H1 (cell line): ENCODE measurements at regions not wholly inside any gene's neighbourhood (a gene's known extent, or its start where the extent isn't known, plus 50 kb on each side); places are given as distances from the start of the nearest gene placed in this dataset.

ENCODE experiments used
- CTCF ChIA-PET: fragments of 300-600 bp; sonication (Branson Sonifier 250); formaldehyde crosslinking; loops from one replicate; lab custom pipeline; 2021; ENCODE audit not compliant: partially characterized antibody; lab: Charles Lee
- POLR2A ChIA-PET: fragments of 300-600 bp; sonication (Branson Sonifier 250); formaldehyde crosslinking; loops from one replicate; lab custom pipeline; 2021; ENCODE audit warnings: inconsistent platforms; ENCODE audit not compliant: partially characterized antibody; lab: Charles Lee
- DNase-seq, 2 experiments: peaks; one replicate each; pipeline versions ENCODE4 v3.0.0 to v3.0.0-alpha.2; 2010 to 2022; ENCODE audit warnings: low spot score in 2 of 2, low read depth in 1 of 2, mixed read lengths in 1 of 2
- FAIRE-seq: peaks from 2 replicates; lab custom pipeline; 2011; peaks lifted over from hg19 to GRCh38; lab: Jason Lieb, UNC
- H2AFZ ChIP-seq: 2 replicates; pipeline ENCODE4 v1.8.1; 2012; ENCODE audit warnings: low read length, inconsistent platforms
- H2AK5ac ChIP-seq: 2 replicates; pipeline ENCODE4 v1.6.1; 2013; ENCODE audit warnings: low read depth, low read length
- H2BK120ac ChIP-seq: replicated peaks from 2 replicates; pipeline ENCODE3; 2013; ENCODE audit warnings: low read depth, low read length, inconsistent platforms
- H2BK12ac ChIP-seq: 2 replicates; pipeline ENCODE4 v1.6.1; 2013; ENCODE audit warnings: low read depth, low read length
- H2BK15ac ChIP-seq: 2 replicates; pipeline ENCODE4 v1.6.1; 2013; ENCODE audit warnings: low read length
- H2BK20ac ChIP-seq: 2 replicates; pipeline ENCODE4 v1.6.1; 2013; ENCODE audit warnings: low read length
- H2BK5ac ChIP-seq: 2 replicates; pipeline ENCODE4 v1.6.1; 2013; ENCODE audit warnings: low read depth, low read length
- H3K14ac ChIP-seq: 2 replicates; pipeline ENCODE4 v1.6.1; 2013; ENCODE audit warnings: inconsistent platforms; ENCODE audit not compliant: insufficient read length
- H3K18ac ChIP-seq: 2 replicates; pipeline ENCODE4 v1.6.1; 2013; ENCODE audit warnings: low read length; ENCODE audit errors: extremely low read depth
- H3K23ac ChIP-seq: 2 replicates; pipeline ENCODE4 v1.6.1; 2013; ENCODE audit warnings: inconsistent platforms; ENCODE audit not compliant: insufficient read length
- H3K23me2 ChIP-seq: 2 replicates; pipeline ENCODE4 v1.6.1; 2013; ENCODE audit warnings: low read depth, low read length
- H3K27ac ChIP-seq: 2 replicates; pipeline ENCODE4 v1.6.1; 2011; ENCODE audit warnings: low read depth, low read length, inconsistent platforms
- H3K27me3 ChIP-seq, 4 experiments: replicated peaks in 1 of 4; 1 replicate in 1 of 4; 2 replicates in 3 of 4; pipeline versions ENCODE4 v1.6.1 to v1.8.1; 2011 to 2013; ENCODE audit warnings: low read length in 3 of 4, mild to moderate bottlenecking in 3 of 4, inconsistent platforms in 2 of 4, mixed read lengths in 2 of 4, moderate library complexity in 1 of 4; ENCODE audit not compliant: control insufficient read depth in 3 of 4, insufficient read depth in 3 of 4; ENCODE audit errors: extremely low read depth in 1 of 4
- H3K36me3 ChIP-seq, 4 experiments: 2 replicates each; pipeline versions ENCODE4 v1.6.1 to v1.8.1; 2011 to 2013; ENCODE audit warnings: mild to moderate bottlenecking in 4 of 4, low read length in 3 of 4, moderate library complexity in 2 of 4, control low read depth in 1 of 4, inconsistent platforms in 1 of 4; ENCODE audit not compliant: insufficient read depth in 4 of 4, control insufficient read depth in 2 of 4
- H3K4ac ChIP-seq: replicated peaks from 2 replicates; pipeline ENCODE3; 2013; ENCODE audit warnings: low read length, low read depth, mixed read lengths, inconsistent platforms; ENCODE audit not compliant: insufficient read length
- H3K4me1 ChIP-seq, 4 experiments: replicated peaks in 1 of 4; 1 replicate in 1 of 4; 2 replicates in 3 of 4; pipeline versions ENCODE4 v1.6.1 to v1.8.1; 2011 to 2013; ENCODE audit warnings: low read length in 3 of 4, inconsistent platforms in 2 of 4, mixed read lengths in 1 of 4; ENCODE audit not compliant: insufficient read depth in 4 of 4, control insufficient read depth in 3 of 4
- H3K4me2 ChIP-seq, 2 experiments: 2 replicates each; pipeline versions ENCODE4 v1.6.1 to v1.8.1; 2011 to 2013; ENCODE audit warnings: low read depth in 2 of 2, low read length in 2 of 2, control low read depth in 1 of 2, inconsistent platforms in 1 of 2, mild to moderate bottlenecking in 1 of 2; ENCODE audit not compliant: insufficient read depth in 1 of 2
- H3K4me3 ChIP-seq, 4 experiments: fragments of 200-600, 300-600 bp in 1 of 4; sonication (generic), shearing (Covaris generic), sonication (Bioruptor Twin) in 1 of 4; 2 replicates each; pipeline versions ENCODE4 v1.5.1 to v1.8.1; 2011 to 2016; ENCODE audit warnings: low read length in 4 of 4, low read depth in 3 of 4, control low read depth in 2 of 4, inconsistent platforms in 2 of 4, mild to moderate bottlenecking in 2 of 4, mixed read lengths in 1 of 4, moderate library complexity in 1 of 4; ENCODE audit not compliant: insufficient read depth in 2 of 4; ENCODE audit errors: extremely low read depth in 1 of 4
- H3K56ac ChIP-seq: replicated peaks from 2 replicates; pipeline ENCODE3; 2013; ENCODE audit warnings: low read depth, mild to moderate bottlenecking, mixed read lengths, low read length, inconsistent platforms; ENCODE audit not compliant: insufficient read length
- H3K79me1 ChIP-seq: 2 replicates; pipeline ENCODE4 v1.6.1; 2013; ENCODE audit warnings: low read depth, low read length, control low read depth
- H3K79me2 ChIP-seq, 2 experiments: 2 replicates each; pipeline versions ENCODE4 v1.6.1 to v1.8.1; 2012 to 2013; ENCODE audit warnings: low read length in 2 of 2, mild to moderate bottlenecking in 2 of 2, inconsistent platforms in 1 of 2; ENCODE audit not compliant: insufficient read depth in 2 of 2, control insufficient read depth in 1 of 2
- H3K9ac ChIP-seq, 4 experiments: replicated peaks in 1 of 4; 1 replicate in 1 of 4; 2 replicates in 3 of 4; pipeline versions ENCODE4 v1.6.1 to v1.8.1; 2011 to 2013; ENCODE audit warnings: low read depth in 3 of 4, low read length in 3 of 4, control low read depth in 2 of 4, mild to moderate bottlenecking in 2 of 4, moderate library complexity in 2 of 4, inconsistent platforms in 1 of 4; ENCODE audit errors: extremely low read depth in 1 of 4
- H3K9me3 ChIP-seq, 2 experiments: 2 replicates each; pipeline versions ENCODE4 v1.6.1 to v1.8.1; 2012 to 2013; ENCODE audit warnings: mild to moderate bottlenecking in 2 of 2, moderate library complexity in 2 of 2, control low read depth in 1 of 2, inconsistent platforms in 1 of 2, low read depth in 1 of 2, low read length in 1 of 2, mixed read lengths in 1 of 2; ENCODE audit not compliant: insufficient read depth in 2 of 2
- H4K20me1 ChIP-seq, 2 experiments: replicated peaks in 1 of 2; 2 replicates each; pipeline versions ENCODE3 to v1.8.1; 2011 to 2013; ENCODE audit warnings: inconsistent platforms in 2 of 2, low read length in 2 of 2, mild to moderate bottlenecking in 1 of 2; ENCODE audit not compliant: insufficient read depth in 2 of 2, control insufficient read depth in 1 of 2
- H4K5ac ChIP-seq: 2 replicates; pipeline ENCODE4 v1.6.1; 2013; ENCODE audit warnings: low read length, low read depth, mixed read lengths, inconsistent platforms; ENCODE audit not compliant: insufficient read length
- H4K8ac ChIP-seq: 2 replicates; pipeline ENCODE4 v1.8.0; 2013; ENCODE audit warnings: mild to moderate bottlenecking, moderate library complexity, low read length, inconsistent platforms; ENCODE audit not compliant: insufficient read depth; ENCODE audit errors: extremely low read depth
- H4K91ac ChIP-seq: replicated peaks from 2 replicates; pipeline ENCODE3; 2013; ENCODE audit warnings: low read length, mixed read lengths, inconsistent platforms; ENCODE audit not compliant: insufficient read length
- CBX5 ChIP-seq: fragments of 300-800, 300-1000 bp; sonication (generic); IDR thresholded peaks from 2 replicates; pipeline ENCODE4 v1.7.1; 2016; ENCODE audit warnings: antibody characterized with exemption, low read length, low read depth
- CTCF ChIP-seq, 3 experiments: IDR thresholded peaks; 1 replicate in 2 of 3; 2 replicates in 1 of 3; pipeline versions ENCODE4 v1.5.1 to v1.6.1; 2011; ENCODE audit warnings: low read length in 3 of 3, mild to moderate bottlenecking in 3 of 3, inconsistent platforms in 2 of 3, low read depth in 1 of 3, moderate library complexity in 1 of 3; ENCODE audit not compliant: insufficient read depth in 1 of 3; ENCODE audit errors: control extremely low read depth in 1 of 3
- RAD21 ChIP-seq, 2 experiments: IDR thresholded peaks in 1 of 2; conservative IDR thresholded peaks in 1 of 2; 2 replicates each; pipeline ENCODE4 v1.6.1; 2011; ENCODE audit warnings: low read depth in 2 of 2, low read length in 2 of 2, improper control_type of control experiment in 1 of 2, inconsistent platforms in 1 of 2, mild to moderate bottlenecking in 1 of 2, moderate library complexity in 1 of 2
- WGBS, 2 experiments: shearing (Covaris generic) in 1 of 2; methylation state at CpG; one replicate each; pipeline versions ENCODE4 v1.1.6 to v1.1.7; 2013 to 2015; ENCODE audit warnings: low lambda C conversion rate in 2 of 2, mixed read lengths in 2 of 2, inconsistent platforms in 1 of 2, low coverage in 1 of 2, missing lambda C conversion rate in 1 of 2; ENCODE audit not compliant: insufficient replicate concordance in 2 of 2, insufficient coverage in 1 of 2, insufficient read length in 1 of 2; ENCODE audit errors: extremely low coverage in 1 of 2, missing lambda C conversion rate in 1 of 2; 5-methylcytosine and 5-hydroxymethylcytosine counted together

GRCh38 chr9:13688990-13689600 lies 409.6 kb upstream of the MPDZ start:
- H3K4me2 ChIP-seq: peak overlapping the region; percentile 32 to 42; a peak in 3 of 4 replicates
- no peaks in the 10 kb centered on the region for H3K27me3 ChIP-seq
- no peak overlapping the region; the same call in 1 of the 2 replicates for H2AK5ac ChIP-seq
- DNase-seq: no peak
- peak overlapping the region; percentile 76; the same call in 1 of the 2 replicates for H2BK20ac ChIP-seq
- H2BK12ac ChIP-seq: peak overlapping the region; percentile 93; the same call in 1 of the 2 replicates
- no peaks in the 10 kb centered on the region for H3K79me2 ChIP-seq
- no peak overlapping the region; the same call in 1 of the 2 replicates for H2BK15ac ChIP-seq
- H3K4me3 ChIP-seq: 0 out of 8 replicates have a peak overlapping the region, but pooled peaks of 1 of the 4 experiments have one; percentile 16
- no peaks in the 10 kb centered on the region for H3K23me2 ChIP-seq
- no peaks in the 10 kb centered on the region for H4K20me1 ChIP-seq
- FAIRE-seq: peak; percentile 13
- H4K91ac ChIP-seq: no peak overlapping the region
- WGBS, 2 experiments: 100% methylated on average over 1 of the region's 1 CpG; no CpG with 5 or more reads in 1 of the 2 experiments
- peak overlapping the region; percentile 40 for H2BK120ac ChIP-seq
- H3K27ac ChIP-seq: peak overlapping the region; percentile 67
- H3K56ac ChIP-seq: no peak overlapping the region
- ChIA-PET POLR2A (no interaction called here), CTCF (interaction anchor here (0.5 to 3.6 kb wide), 12 partner anchors 10 to 711 kb away, joined by 3 to 23 read pairs (median 3); no protein-coding TSS in a partner anchor)
- peak overlapping the region; percentile 68 for H3K18ac ChIP-seq
- H3K4me1 ChIP-seq: peaks cover 0 to 7% (median 4%) of the 10 kb centered on the region in 4 experiments; a peak in 3 of 7 replicates
- H3K23ac ChIP-seq: no peak overlapping the region
- H3K14ac ChIP-seq: no peak overlapping the region
- TF ChIP-seq RAD21 (IDR thresholded peaks at IDR 0.05 in 1 of 2, conservative IDR thresholded peaks at IDR 0.05 in 1 of 2; ENCODE audit: low read depth in 2 of 2, low read length in 2 of 2) (peak; percentile 49 to 58; a peak in 3 of 4 replicates), CTCF (IDR thresholded peaks at IDR 0.05; ENCODE audit: control extremely low read depth in 1 of 3, insufficient read depth in 1 of 3, low read depth in 1 of 3, low read length in 3 of 3) (peak in 2 of 3 experiments; percentile 10 to 31; a peak in 2 of 4 replicates), CBX5 (no peak)
- H3K9me3 ChIP-seq: peaks cover 11 to 18% of the 10 kb centered on the region in 2 experiments; a peak in 2 of 4 replicates
- no peak overlapping the region for H4K5ac ChIP-seq
- H2AFZ ChIP-seq: peak overlapping the region; percentile 9; the same call in 1 of the 2 replicates
- peak overlapping the region; percentile 94 for H2BK5ac ChIP-seq
- no peak overlapping the region for H4K8ac ChIP-seq
- no peak overlapping the region for H3K4ac ChIP-seq
- H3K9ac ChIP-seq: no peak overlapping the region
- H3K79me1 ChIP-seq: no peaks in the 10 kb centered on the region
- peaks cover 0 to 5% (median 0%) of the 10 kb centered on the region in 4 experiments; a peak in 2 of 8 replicates for H3K36me3 ChIP-seq
